ENCODE measurements at regions not wholly inside any gene's neighbourhood (a gene's known extent, or its start where the extent isn't known, plus 50 kb on each side); places are given as distances from the start of the nearest gene placed in this dataset.
A peak's percentile ranks its signal among the peaks of the same experiment; 100 is the strongest.

DNA sequence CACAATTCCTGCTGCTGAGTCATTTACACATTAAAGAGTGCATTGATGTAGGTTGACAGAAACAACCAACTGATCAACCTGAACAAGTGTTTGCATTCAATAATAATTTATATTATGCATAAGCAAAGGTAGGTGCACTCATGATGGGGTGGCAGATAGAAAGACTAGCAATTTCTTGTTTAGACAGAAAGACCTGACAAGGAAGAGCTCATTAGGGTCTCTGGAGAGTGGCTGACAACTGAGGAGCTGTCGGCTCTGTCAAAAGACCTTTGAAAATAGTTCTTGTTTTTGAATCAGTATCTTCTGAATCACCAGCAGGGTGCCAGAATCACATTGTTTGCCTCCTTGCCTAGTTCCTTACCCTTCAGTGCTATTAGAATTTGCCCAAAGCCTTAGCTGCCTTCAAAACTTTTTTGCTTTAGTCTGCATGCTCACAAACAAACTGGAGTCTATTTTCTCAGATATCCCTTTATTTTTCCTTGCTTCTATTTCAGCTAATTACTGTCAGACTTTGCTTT lies 234.7 kb downstream of the BTG1 start:
- Mint-ChIP-seq H3K36me3 (ENCODE audit: low read depth) (no peaks in the 10 kb centered on the region), H3K27ac (no peak overlapping the region), H3K27me3 (no peaks in the 10 kb centered on the region), H3K4me1 (ENCODE audit: low read depth) (peaks cover 6% of the 10 kb centered on the region), H3K4me3 (no peak overlapping the region), H3K9me3 (peaks cover 14% of the 10 kb centered on the region)

DNA sequence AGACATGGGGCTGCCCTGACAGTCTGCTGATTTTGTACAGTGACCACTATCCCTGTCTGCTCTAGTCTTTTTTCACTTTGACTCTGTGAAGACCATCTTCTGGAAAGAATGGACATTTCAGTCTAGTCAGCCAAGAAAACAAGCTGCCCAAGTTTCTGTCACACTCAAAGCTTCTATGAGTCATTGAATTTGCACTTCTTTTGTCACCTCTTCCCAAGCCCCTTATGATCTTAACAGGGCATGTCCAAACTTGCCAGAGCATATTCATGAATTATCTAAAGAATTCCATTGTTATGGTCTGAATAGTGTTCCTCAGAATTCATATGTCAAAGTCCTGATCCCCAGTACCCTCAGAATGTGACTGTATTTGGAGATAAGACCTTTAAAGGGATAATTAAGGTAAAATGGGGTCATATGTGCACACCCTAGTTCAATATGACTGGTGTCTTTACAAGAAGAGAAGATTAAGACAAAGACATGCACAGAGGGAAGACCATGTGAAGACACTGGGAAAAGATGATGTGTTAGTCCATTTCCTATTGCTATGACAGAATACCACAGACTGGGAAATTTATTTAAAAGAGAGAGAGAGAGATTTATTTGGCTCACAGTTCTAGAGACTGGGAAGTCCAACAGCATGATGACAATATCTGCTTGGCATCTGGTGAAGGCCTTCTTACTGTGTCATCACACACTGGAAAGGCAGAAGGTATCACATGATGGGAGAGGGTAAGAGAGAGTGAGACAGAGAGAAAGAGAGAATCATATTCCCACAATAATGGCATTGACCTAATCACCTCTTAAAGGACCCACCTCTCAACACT lies 242.6 kb downstream of the BTG1 start:
- H3K27me3 Mint-ChIP-seq: no peaks in the 10 kb centered on the region
- H3K9me3 Mint-ChIP-seq: peaks cover 16% of the 10 kb centered on the region
- H3K4me3 Mint-ChIP-seq: no peak overlapping the region
- H3K36me3 Mint-ChIP-seq (ENCODE audit: low read depth): no peaks in the 10 kb centered on the region
- H3K4me1 Mint-ChIP-seq (ENCODE audit: low read depth): peaks cover 25% of the 10 kb centered on the region
- H3K27ac Mint-ChIP-seq: peak overlapping the region; percentile 6

DNA sequence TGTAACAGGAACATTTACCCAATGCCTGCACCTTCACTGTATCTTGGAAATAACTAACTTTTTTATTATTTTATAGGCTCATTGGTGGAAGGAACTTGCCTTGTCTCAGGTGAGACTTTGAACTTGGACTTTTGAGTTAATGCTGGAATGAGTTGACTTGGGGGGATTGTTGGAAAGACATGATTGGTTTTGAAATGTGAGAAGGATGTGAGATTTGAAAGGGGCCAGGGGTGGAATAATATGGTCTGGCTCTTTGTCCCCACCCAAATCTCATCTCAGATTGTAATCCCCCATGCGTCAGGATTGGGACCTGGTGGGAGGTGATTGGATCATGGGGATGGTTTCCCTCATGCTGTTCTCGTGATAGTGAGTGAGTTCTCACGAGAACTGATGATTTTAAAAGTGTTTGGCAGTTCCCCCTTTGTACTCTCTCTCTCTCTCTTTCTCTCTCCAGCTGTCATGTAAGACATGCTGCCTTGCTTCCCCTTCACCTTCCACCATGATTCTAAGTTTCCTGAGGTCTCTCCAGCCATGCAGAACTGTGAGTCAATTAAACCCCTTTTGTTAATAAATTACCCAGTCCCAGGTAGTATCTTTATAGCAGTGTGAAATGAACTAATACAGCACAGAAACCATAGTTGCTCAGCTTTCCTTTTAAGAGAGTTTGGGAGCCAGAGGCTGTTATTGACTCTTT lies 244.1 kb downstream of the BTG1 start:
- Mint-ChIP-seq H3K36me3 (ENCODE audit: low read depth) (no peaks in the 10 kb centered on the region), H3K27ac (no peak overlapping the region), H3K4me3 (no peak overlapping the region), H3K4me1 (ENCODE audit: low read depth) (peaks cover 25% of the 10 kb centered on the region), H3K9me3 (peaks cover 16% of the 10 kb centered on the region), H3K27me3 (no peaks in the 10 kb centered on the region)

DNA sequence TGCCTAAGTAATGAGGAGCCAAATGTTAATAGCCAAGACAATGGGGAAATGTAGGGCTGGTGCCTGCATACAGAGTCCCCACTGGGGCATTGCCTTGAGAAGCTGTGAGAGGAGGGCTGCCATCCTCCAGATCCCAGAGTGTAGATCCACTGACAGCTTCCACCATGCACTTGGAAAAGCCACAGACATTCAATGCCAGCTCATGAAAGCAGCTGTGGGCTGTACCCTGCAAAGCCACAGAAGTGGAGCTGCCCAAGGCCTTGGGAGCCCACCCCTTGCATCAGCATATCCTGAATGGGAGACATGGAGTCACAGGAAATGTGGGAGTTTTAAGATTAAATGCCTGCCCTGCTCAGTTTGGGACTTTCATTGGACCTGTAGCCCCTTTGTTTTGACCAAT lies 244.7 kb downstream of the BTG1 start:
- H3K4me1 Mint-ChIP-seq (ENCODE audit: low read depth): peaks cover 25% of the 10 kb centered on the region
- H3K9me3 Mint-ChIP-seq: peaks cover 16% of the 10 kb centered on the region
- no peak overlapping the region for H3K4me3 Mint-ChIP-seq
- H3K27ac Mint-ChIP-seq: no peak overlapping the region
- no peaks in the 10 kb centered on the region for H3K36me3 Mint-ChIP-seq (ENCODE audit: low read depth)
- no peaks in the 10 kb centered on the region for H3K27me3 Mint-ChIP-seq

DNA sequence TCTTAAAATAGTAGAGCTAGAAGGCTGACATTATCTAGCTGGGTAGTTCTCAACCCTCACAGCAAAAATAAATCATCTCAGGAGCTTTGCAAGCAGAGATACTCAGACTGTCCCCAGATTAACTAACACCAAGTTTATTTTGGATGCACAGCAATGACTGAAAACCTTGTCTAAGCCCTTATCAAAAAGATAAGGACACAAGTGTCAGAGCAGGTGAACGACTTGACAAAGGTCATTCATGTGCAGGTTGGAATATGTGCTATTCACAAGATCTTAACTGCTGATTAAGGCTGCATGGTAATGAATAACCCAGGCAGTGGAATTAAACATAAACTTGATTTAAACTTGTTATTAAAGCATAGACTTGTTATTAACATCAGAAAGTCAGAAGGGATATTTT lies 246.6 kb downstream of the BTG1 start:
- H3K27me3 Mint-ChIP-seq: no peaks in the 10 kb centered on the region
- H3K4me3 Mint-ChIP-seq: no peak overlapping the region
- no peaks in the 10 kb centered on the region for H3K36me3 Mint-ChIP-seq (ENCODE audit: low read depth)
- peaks cover 15% of the 10 kb centered on the region for H3K4me1 Mint-ChIP-seq (ENCODE audit: low read depth)
- H3K27ac Mint-ChIP-seq: no peak overlapping the region
- H3K9me3 Mint-ChIP-seq: peaks cover 12% of the 10 kb centered on the region

DNA sequence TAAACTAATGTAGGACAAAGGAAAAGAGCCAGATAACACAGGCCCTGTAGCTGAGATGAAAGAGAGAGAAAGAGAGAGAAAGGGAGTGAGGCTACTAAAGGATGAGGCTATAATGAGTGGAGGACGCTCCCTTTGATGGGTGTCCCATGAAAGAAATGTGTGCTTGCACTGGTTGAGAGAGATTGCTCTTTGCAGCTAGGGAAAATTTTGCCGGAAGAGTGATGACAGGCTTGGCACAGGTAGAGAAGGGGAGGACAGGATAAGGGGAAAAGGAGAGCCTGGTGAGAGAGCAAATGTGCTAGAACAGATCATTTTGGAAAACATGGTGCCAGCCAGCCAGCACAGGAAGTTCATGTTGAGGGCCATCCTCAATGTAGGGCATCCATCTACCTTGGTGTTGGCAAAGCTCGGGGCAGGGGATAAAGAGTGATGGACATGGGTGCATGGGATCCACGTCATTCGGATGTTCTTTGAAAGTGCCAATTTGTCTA lies 248.6 kb downstream of the BTG1 start:
- Mint-ChIP-seq H3K27me3 (no peaks in the 10 kb centered on the region), H3K9me3 (peaks cover 5% of the 10 kb centered on the region), H3K4me3 (no peak overlapping the region), H3K4me1 (ENCODE audit: low read depth) (peaks cover 5% of the 10 kb centered on the region), H3K36me3 (ENCODE audit: low read depth) (no peaks in the 10 kb centered on the region), H3K27ac (no peak overlapping the region)

DNA sequence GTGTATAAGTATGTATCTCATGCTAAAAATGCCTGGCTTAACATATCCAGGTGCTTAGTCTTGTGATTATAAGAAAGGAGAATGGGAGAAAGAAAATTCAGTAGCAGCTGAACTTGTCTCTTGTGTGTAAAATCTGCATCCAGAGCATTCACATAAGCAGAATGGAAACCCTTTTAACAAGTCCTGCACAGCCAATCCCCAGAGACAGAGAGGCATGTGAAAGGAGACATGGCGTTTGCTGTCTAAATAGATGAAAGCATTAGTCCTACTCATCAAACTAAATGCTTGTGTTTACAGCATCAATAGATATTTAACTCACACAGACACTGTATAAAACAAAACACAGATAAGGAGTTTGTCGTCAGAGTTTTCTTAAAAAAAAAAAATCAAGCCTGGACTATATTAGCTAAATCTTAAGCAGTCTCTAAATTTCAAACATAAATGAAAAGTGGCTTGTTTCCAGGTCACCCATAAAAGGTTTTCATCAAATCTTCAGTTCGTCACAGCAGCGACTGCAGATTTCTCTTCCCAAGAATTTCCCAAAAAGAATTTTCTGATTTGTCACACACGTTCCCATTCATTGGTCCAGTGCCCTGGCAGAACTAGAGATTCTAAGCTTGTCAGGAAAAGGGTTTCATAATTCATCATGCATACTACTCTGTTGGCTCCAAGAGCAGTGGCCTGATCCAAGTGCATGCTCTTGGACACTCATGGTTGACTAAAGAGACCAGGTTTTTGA lies 249.2 kb downstream of the BTG1 start:
- Mint-ChIP-seq H3K4me3 (no peak overlapping the region), H3K9me3 (peaks cover 5% of the 10 kb centered on the region), H3K27ac (no peak overlapping the region), H3K27me3 (no peaks in the 10 kb centered on the region), H3K36me3 (ENCODE audit: low read depth) (no peaks in the 10 kb centered on the region), H3K4me1 (ENCODE audit: low read depth) (peaks cover 5% of the 10 kb centered on the region)

DNA sequence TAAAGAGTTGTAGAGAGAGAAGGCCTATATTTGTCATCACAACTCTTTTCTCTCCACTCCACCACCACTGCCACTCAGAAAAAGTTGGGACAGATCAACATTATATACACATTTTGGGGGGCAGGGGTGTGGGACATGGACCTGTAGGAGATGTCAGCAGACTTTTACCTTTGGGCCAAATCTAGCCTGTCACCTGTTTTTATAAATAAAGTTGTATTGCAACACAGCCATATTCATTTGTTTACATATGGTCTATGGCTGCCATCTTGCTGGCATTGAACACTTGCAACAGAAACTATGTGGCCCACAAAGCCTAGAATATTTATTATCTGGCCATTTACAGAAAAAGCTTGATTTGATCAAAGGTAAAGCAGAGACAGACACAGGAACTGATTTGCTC lies 250.7 kb downstream of the BTG1 start:
- Mint-ChIP-seq H3K9me3 (peaks cover 5% of the 10 kb centered on the region), H3K27me3 (no peaks in the 10 kb centered on the region), H3K4me3 (no peak overlapping the region), H3K36me3 (ENCODE audit: low read depth) (no peaks in the 10 kb centered on the region), H3K4me1 (ENCODE audit: low read depth) (no peaks in the 10 kb centered on the region), H3K27ac (no peak overlapping the region)

DNA sequence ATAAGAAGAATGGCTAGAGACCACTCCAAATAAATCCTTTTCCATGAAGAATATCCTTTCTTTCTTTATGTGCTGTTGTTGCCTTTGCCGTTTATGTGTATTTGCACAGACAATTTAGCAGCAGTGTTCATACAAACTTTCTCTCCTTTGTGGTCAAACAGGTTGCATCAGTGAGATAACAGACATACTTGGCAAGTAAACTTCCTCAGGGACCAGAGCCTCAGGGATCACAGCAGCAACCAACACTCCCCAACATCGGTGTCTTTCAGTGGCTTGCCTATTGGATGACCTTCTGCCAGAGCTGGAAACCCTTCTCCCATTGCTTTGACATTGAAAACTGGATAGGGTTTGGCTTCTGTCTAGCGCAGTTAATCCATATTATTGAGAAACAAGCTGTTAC lies 252.2 kb downstream of the BTG1 start:
- peaks cover 5% of the 10 kb centered on the region for H3K9me3 Mint-ChIP-seq
- H3K4me1 Mint-ChIP-seq (ENCODE audit: low read depth): no peaks in the 10 kb centered on the region
- H3K4me3 Mint-ChIP-seq: no peak overlapping the region
- no peaks in the 10 kb centered on the region for H3K27me3 Mint-ChIP-seq
- H3K27ac Mint-ChIP-seq: no peak overlapping the region
- no peaks in the 10 kb centered on the region for H3K36me3 Mint-ChIP-seq (ENCODE audit: low read depth)

DNA sequence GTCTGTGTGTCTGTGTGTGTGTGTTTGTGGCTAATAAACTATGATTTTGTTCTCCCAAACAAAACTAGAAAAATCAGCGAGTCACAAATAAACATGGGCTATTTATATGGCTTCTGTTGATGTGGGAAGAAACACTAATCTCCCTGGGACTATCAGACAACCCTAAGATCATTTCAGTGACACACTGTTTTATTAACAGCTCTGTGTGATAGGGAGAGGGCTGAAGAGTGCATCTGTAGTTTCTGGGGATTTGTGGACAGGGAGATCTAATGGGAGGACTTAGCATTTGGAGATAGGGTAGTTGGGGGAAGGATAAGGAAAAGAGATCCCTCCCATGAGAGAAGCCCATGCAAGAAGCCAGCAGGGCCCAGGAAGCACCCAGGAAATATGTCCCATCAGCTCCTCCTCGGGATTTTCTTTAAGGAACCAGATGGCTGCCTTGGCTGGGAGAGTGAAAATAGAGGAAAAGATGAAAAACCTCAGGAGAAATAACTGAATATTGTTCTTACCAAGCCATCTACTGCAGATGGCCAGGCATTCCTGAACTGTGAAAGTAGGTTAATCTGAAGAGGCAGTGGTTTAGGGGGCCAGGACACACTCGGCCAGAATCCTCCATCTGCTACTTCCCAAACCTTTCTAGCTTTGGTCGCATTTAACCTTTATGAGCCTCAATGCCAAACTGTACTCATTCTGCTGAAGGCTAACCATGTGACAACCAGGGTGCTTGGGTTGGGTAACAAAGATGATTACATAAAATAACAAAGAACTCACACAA lies 253.4 kb downstream of the BTG1 start:
- Mint-ChIP-seq H3K27ac (no peak overlapping the region), H3K36me3 (ENCODE audit: low read depth) (no peaks in the 10 kb centered on the region), H3K4me3 (no peak overlapping the region), H3K4me1 (ENCODE audit: low read depth) (no peaks in the 10 kb centered on the region), H3K27me3 (no peaks in the 10 kb centered on the region), H3K9me3 (peaks cover 5% of the 10 kb centered on the region)

DNA sequence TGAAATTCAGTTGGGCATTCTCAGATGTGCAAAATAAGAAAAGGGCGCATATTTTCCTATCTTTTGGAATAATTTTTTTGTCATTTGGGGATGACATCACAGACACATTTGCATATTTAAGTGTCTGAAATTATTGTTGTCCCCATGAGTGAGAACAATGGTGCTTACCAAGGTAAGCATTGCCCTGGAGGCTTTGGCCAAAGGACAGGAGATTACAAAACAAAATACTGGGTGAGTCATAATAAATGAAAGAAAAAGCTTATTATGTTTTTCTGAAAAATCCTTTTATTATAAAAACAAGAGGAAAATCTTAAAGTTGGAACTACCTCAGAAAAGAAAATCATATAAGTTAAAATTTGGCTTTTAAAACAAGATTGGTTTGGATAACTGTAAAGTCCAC lies 254.9 kb downstream of the BTG1 start:
- Mint-ChIP-seq H3K27ac (no peak overlapping the region), H3K9me3 (no peaks in the 10 kb centered on the region), H3K4me3 (no peak overlapping the region), H3K4me1 (ENCODE audit: low read depth) (no peaks in the 10 kb centered on the region), H3K27me3 (no peaks in the 10 kb centered on the region), H3K36me3 (ENCODE audit: low read depth) (no peaks in the 10 kb centered on the region)

DNA sequence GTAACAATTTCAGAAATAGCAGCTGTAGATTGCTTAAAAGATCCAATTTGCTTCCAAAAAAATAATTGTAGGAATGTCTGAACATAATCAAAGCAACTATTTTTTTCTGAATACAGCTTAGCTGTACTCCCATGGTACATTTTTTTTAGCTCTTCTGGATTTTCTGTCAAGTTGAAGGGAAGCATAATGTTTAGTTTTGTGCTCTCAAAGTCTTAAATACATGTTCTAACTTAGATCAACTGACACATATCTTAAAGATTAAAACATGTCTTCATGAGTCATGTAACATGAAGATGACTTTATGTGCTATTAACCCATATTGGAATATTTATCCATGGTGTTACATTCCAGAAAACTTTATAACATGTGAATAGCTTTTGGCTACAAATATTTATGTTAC lies 255.7 kb downstream of the BTG1 start:
- Mint-ChIP-seq H3K36me3 (ENCODE audit: low read depth) (no peaks in the 10 kb centered on the region), H3K9me3 (no peaks in the 10 kb centered on the region), H3K27me3 (no peaks in the 10 kb centered on the region), H3K4me3 (no peak overlapping the region), H3K4me1 (ENCODE audit: low read depth) (no peaks in the 10 kb centered on the region), H3K27ac (no peak overlapping the region)

DNA sequence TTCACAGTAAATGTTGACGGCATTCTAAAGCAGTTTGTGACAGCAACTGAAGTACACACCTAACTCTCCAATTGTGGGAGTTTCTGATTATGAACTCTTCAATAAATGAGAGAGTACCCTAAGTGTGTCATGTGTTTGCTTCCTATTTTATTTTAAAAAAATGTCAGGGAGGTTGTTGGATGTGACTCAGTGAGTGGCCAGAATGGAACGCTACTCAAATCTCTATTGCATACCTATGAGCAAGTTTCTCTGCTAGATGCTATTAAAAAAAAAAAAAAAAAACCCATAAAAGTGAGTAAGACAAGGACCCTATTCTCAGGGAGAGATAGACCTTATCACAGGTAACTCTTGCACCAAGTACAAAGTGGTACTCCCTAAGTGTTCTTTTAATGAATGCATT lies 256.6 kb downstream of the BTG1 start:
- Mint-ChIP-seq H3K27me3 (no peaks in the 10 kb centered on the region), H3K9me3 (no peaks in the 10 kb centered on the region), H3K4me1 (ENCODE audit: low read depth) (peaks cover 5% of the 10 kb centered on the region), H3K36me3 (ENCODE audit: low read depth) (no peaks in the 10 kb centered on the region), H3K4me3 (no peak overlapping the region), H3K27ac (no peak overlapping the region)

DNA sequence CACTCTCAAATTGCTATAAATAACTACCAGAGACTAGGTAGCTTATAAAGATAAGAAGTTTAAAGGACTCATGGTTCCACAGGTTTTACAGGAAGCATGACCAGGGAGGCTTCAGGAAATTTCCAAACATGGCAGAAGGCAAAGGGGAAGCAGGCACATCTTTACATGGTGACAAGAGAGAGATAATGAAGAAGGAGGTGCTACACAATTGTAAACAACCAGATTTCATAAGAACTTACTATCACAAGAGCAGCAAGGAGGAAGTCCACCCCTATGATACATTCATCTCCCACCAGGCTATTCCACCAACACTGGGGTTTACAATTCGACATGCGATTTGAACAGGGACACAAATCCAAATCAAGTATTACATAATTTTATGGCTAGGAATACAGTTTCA lies 257.7 kb downstream of the BTG1 start:
- Mint-ChIP-seq H3K4me1 (ENCODE audit: low read depth) (peaks cover 7% of the 10 kb centered on the region), H3K27ac (no peak overlapping the region), H3K27me3 (no peaks in the 10 kb centered on the region), H3K36me3 (ENCODE audit: low read depth) (no peaks in the 10 kb centered on the region), H3K4me3 (no peak overlapping the region), H3K9me3 (no peaks in the 10 kb centered on the region)

Measured in stimulated activated naive CD8-positive, alpha-beta T cell treated with anti-CD3 and anti-CD28 coated beads, Interleukin-15, Interleukin-2, amounts not matched to agents 100 ng/mL and 50 ng/mL, for 24 hours (primary cell).